WI38 (cell line): ENCODE measurements at regions not wholly inside any gene's neighbourhood (a gene's known extent, or its start where the extent isn't known, plus 50 kb on each side); places are given as distances from the start of the nearest gene placed in this dataset.

Source experiments
- H3K4me3 ChIP-seq: 2 replicates; pipeline ENCODE4 v1.5.1; 2011; ENCODE audit warnings: low read depth, mild to moderate bottlenecking, control low read depth, low read length
- TF ChIP-seq, protein P1 (sequence below): IDR thresholded peaks from 2 replicates; pipeline ENCODE4 v1.5.1; 2012; ENCODE audit warnings: low read depth, mild to moderate bottlenecking, control low read depth, low read length

DNA sequence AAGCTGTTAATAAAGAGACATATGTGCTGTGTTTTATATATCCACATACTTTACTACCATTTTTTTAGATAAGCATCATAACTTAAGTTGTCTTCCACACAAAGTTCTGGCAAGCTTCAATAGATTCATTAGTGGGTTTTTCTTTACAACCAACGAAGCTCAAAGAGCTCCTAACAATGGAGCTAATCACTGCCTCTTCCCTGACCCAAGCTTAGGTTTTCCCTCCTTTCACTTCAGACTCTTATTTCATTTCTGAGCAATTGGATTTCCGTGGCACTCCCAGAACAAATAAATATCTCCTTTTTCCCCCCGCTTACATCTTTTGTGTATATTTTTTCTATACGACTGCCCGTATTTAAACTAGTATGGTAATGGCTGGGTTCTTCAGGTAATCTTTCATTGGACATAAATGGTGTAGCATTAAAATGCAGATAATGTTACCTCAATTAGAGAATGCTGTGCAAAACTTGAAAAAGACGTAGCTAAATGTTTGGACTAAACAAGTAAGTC lies 275.5 kb upstream of the TMEM161B start:
- no peak overlapping the region for H3K4me3 ChIP-seq
- TF ChIP-seq, protein P1, sequence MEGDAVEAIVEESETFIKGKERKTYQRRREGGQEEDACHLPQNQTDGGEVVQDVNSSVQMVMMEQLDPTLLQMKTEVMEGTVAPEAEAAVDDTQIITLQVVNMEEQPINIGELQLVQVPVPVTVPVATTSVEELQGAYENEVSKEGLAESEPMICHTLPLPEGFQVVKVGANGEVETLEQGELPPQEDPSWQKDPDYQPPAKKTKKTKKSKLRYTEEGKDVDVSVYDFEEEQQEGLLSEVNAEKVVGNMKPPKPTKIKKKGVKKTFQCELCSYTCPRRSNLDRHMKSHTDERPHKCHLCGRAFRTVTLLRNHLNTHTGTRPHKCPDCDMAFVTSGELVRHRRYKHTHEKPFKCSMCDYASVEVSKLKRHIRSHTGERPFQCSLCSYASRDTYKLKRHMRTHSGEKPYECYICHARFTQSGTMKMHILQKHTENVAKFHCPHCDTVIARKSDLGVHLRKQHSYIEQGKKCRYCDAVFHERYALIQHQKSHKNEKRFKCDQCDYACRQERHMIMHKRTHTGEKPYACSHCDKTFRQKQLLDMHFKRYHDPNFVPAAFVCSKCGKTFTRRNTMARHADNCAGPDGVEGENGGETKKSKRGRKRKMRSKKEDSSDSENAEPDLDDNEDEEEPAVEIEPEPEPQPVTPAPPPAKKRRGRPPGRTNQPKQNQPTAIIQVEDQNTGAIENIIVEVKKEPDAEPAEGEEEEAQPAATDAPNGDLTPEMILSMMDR = no peak

DNA sequence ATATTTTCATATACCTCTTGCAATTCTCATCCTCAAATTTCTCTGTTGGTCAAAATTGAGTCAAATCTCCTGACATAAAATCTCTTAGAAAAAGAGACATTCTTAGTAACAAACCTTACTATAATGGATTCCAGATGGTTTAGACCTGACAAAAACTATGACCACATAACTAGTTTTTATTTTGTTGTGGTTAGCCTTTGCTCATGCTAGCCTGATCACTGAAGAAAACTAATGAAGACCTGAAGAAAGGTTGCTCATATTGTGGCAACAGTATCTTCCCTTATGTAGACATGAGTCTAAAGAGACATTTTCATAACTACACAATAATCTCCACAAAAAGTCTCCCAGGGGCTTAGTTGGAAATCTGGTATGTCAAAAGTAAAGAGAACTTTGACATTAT lies 274.1 kb upstream of the TMEM161B start:
- no peak overlapping the region for H3K4me3 ChIP-seq
- TF ChIP-seq, protein P1 = no peak

DNA sequence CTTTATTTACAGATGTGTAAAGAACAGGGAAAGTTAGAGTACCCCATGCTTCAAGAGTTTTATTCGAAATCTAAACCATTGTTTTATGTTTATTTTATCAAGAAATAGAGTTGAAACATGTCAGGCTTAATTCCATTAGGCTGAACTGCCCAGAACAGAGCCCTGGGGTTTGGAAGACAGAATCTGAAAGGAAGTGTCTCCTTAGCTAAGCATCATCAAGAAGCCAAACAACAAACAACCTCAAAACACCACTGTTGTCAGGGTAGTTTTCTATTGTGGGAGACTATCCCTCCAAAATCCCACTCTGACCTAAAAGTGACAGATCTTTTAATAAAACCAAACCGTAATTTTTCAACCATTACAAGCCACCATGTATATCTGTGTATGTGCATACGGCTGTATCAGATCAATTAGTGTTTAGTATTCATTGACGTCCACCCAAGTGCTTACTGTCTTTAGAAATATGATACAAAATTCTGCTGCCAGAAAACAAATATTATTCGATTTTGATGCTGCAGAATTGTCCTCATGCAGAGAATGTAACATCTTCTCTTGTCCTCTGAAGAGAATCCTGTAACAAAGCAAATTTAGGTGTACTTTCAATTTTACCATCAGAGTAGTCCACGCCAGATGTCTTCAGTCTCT lies 271.9 kb upstream of the TMEM161B start:
- TF ChIP-seq, protein P1 = no peak
- no peak overlapping the region for H3K4me3 ChIP-seq

DNA sequence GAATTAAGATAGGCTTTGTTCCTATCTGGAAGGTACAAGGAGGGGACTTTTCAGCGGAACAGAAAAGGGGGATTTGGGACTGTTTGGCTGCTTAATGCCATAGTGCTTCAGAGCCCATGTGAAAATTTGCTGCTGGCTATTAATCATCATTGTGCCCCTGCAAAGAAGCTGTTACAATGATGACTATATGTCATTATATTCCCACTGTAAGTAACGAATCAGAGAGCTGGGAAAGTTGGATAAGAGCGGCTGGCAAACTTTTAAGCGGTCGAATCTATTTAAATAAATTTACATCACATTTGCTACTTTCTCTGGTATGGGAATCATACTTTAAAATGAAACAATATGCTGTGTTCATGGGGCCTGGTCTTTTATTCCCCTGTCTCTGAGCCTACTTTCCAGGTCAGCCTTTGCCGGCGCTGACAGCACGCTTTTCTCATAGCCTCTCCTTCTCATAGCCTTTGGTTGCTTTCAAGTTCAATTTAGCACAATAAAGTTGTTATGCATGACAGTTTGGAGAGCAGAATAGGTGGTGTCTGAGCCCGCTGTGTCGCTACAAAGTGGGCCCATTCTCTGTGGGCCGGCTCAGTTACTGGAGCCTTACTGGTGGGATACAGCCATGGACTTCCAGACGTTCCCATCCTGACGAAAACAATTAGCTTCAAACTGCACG lies 271.2 kb upstream of the TMEM161B start:
- TF ChIP-seq, protein P1 = no peak
- H3K4me3 ChIP-seq = no peak overlapping the region

DNA sequence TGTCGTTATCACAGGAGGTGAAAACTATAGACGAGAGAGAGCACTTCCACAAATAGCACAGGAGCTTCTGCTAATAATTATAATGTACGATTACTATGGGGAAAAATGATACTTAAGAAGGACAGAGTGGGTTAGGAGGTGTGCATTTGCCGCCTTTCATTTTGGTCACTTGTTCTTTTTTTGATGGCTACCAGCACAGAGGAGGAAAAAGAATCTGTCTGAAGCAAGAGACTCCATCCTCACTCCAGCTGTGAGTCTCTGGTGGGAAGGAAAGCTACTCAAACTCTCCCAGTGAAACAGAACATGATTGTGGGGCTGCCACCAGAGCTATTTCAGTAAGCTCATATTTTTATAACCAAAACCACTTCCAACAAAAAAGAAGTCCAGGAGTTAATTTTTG lies 270.4 kb upstream of the TMEM161B start:
- no peak overlapping the region for H3K4me3 ChIP-seq
- TF ChIP-seq, protein P1 = no peak

DNA sequence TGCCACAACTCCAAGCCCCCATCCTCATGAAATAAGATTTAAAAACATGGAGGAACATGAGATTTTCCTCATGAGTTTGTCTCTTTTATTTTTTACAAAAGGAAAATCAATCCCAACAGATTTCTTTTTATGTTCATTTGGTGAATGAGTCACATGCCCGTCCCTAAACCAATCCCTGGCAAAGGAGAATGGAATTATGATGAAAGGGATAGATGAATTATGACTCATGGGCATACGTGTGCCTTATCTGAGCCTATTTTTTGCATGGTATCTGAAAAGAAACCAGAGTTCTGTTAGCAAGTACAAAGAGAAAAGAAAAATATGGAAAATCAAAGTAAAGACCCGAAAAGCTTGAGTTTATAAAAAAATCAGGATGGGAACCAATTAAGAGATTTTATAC lies 267.5 kb upstream of the TMEM161B start:
- TF ChIP-seq, protein P1 = no peak
- no peak overlapping the region for H3K4me3 ChIP-seq

DNA sequence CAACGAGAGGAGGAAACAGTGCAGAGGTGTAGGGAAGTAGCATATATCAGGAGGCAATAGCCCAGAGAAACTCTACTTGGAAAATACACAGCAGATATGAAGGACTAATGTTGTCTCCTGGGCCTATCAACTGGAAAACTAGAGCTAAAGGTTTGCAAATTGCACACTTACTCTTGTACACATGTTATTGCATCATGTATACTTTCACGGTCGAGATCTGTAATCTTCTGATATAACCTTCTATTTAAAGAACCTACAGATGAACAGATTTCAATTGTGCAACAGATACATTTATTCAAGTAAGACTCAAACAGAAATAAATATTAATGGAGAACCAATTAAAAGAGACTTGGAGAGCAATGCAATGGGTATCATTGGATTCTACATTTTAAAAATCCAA lies 256.3 kb upstream of the TMEM161B start:
- TF ChIP-seq, protein P1 = no peak
- no peak overlapping the region for H3K4me3 ChIP-seq
